Renal cortical epithelial cell (primary cell): ENCODE measurements at regions not wholly inside any gene's neighbourhood (a gene's known extent, or its start where the extent isn't known, plus 50 kb on each side); places are given as distances from the start of the nearest gene placed in this dataset.
"Not testable (repeated sequence)": the region's sequence is repeated elsewhere in the genome, so short reads cannot be mapped to it uniquely, and the experiment has no call there.

ENCODE experiments used
- DNase-seq: peaks from one replicate; pipeline ENCODE4 v3.0.0-alpha.2; 2011; ENCODE audit warnings: low read depth

GRCh38 chr5:167843881-167844572, 447.4 kb upstream of the WWC1 start:
- DNase-seq: no peak

GRCh38 chr5:167845952-167846351, 445.5 kb upstream of the WWC1 start:
- no peak for DNase-seq

- DNase-seq: no peak
Measured at GRCh38 chr5:167849874-167850273, 441.6 kb upstream of the WWC1 start.

GRCh38 chr5:167850911-167851310, 440.5 kb upstream of the WWC1 start:
- DNase-seq: no peak

GRCh38 chr5:167851416-167851815, 440.0 kb upstream of the WWC1 start:
- no peak for DNase-seq

GRCh38 chr5:167852515-167852914, 438.9 kb upstream of the WWC1 start:
- no peak for DNase-seq

- no peak for DNase-seq
Measured at GRCh38 chr5:167853421-167853820, 438.0 kb upstream of the WWC1 start.

- no peak for DNase-seq
Measured at GRCh38 chr5:167855818-167856217, 435.6 kb upstream of the WWC1 start.

- DNase-seq: no peak
Measured at GRCh38 chr5:167857321-167857720, 434.1 kb upstream of the WWC1 start.

GRCh38 chr5:167858186-167858855, 433.1 kb upstream of the WWC1 start:
- not testable (repeated sequence) for DNase-seq

GRCh38 chr5:167861129-167861927, 430.1 kb upstream of the WWC1 start:
- peak; percentile 7 for DNase-seq

GRCh38 chr5:167861928-167862426, 429.5 kb upstream of the WWC1 start:
- no peak for DNase-seq

GRCh38 chr5:167863883-167864282, 427.6 kb upstream of the WWC1 start:
- no peak for DNase-seq

- DNase-seq: no peak
Measured at GRCh38 chr5:167864801-167865200, 426.6 kb upstream of the WWC1 start.

- DNase-seq: no peak
Measured at GRCh38 chr5:167866797-167867196, 424.6 kb upstream of the WWC1 start.

GRCh38 chr5:167867281-167867680, 424.2 kb upstream of the WWC1 start:
- DNase-seq: no peak

GRCh38 chr5:167869125-167869524, 422.3 kb upstream of the WWC1 start:
- no peak for DNase-seq

GRCh38 chr5:167870055-167870454, 421.4 kb upstream of the WWC1 start:
- peak; percentile 16 for DNase-seq

- DNase-seq: no peak
Measured at GRCh38 chr5:167871091-167871490, 420.4 kb upstream of the WWC1 start.

- peak; percentile 54 for DNase-seq
Measured at GRCh38 chr5:167872791-167873190, 418.7 kb upstream of the WWC1 start.

- no peak for DNase-seq
Measured at GRCh38 chr5:167877114-167877722, 414.2 kb upstream of the WWC1 start.

GRCh38 chr5:167877924-167878323, 413.5 kb upstream of the WWC1 start:
- no peak for DNase-seq
